Testis (tissue), 2 donors: ENCODE measurements at regions not wholly inside any gene's neighbourhood (a gene's known extent, or its start where the extent isn't known, plus 50 kb on each side); places are given as distances from the start of the nearest gene placed in this dataset.

Experiments
- DNase-seq: peaks from one replicate; pipeline ENCODE4 v3.0.0-alpha.2; 2019
- H3K27ac ChIP-seq, 2 donors: fragments of 200-600 bp; sonication (generic); one replicate each; pipeline ENCODE4 v1.5.1; 2019
- H3K27me3 ChIP-seq: fragments of 200-600 bp; sonication (generic); one replicate; pipeline ENCODE4 v1.5.1; 2019
- H3K36me3 ChIP-seq: fragments of 200-600 bp; sonication (generic); one replicate; pipeline ENCODE4 v1.5.1; 2017; ENCODE audit warnings: low read depth; ENCODE audit errors: missing control alignments
- H3K4me1 ChIP-seq: fragments of 200-600 bp; sonication (generic); one replicate; pipeline ENCODE4 v1.5.1; 2019
- H3K4me3 ChIP-seq, 2 donors: fragments of 200-600 bp; sonication (generic); one replicate each; pipeline ENCODE4 v1.5.1; 2017 to 2019
- H3K9me3 ChIP-seq: fragments of 200-600 bp; sonication (generic); one replicate; pipeline ENCODE4 v1.5.1; 2017
- CTCF ChIP-seq, 3 experiments: fragments of 450-650 bp in 2 of 3; fragments of 200-600 bp in 1 of 3; sonication (generic) in 1 of 3; IDR thresholded peaks; one replicate each; pipeline ENCODE4 v1.5.1; 2016 to 2019; ENCODE audit warnings: antibody characterized with exemption in 3 of 3, mild to moderate bottlenecking in 2 of 3, moderate library complexity in 1 of 3
- POLR2A ChIP-seq: fragments of 450-650 bp; IDR thresholded peaks from one replicate; pipeline ENCODE4 v1.6.1; 2017; ENCODE audit warnings: antibody characterized with exemption, mild to moderate bottlenecking, moderate library complexity
- WGBS, 2 donors: methylation state at CpG; one replicate each; pipeline ENCODE4 v1.1.5; 2018; 5-methylcytosine and 5-hydroxymethylcytosine counted together
- intact Hi-C: fragments of 100-400 bp; cut with DNase I; formaldehyde crosslinking; loops from one replicate; pipeline ENCODE4 v1.15.1; 2023; ENCODE audit warnings: low total_unique reads

- Histone ChIP-seq H3K9me3 (no peaks in the 10 kb centered on the region), H3K4me3 (no peak overlapping the region), H3K4me1 (no peaks in the 10 kb centered on the region), H3K36me3 (no peaks in the 10 kb centered on the region), H3K27me3 (no peaks in the 10 kb centered on the region), H3K27ac (no peak overlapping the region)
- TF ChIP-seq CTCF (IDR thresholded peaks at IDR 0.05) (no peak), POLR2A (no peak)
- intact Hi-C loops: no loop called here
- 16 to 27% methylated on average over 1 of the region's 1 CpG for WGBS, 2 donors
- DNase-seq: no peak
These were observed 243.9 kb upstream of the ZRANB2 start for GRCh38 chr1:71324671-71325267.

- no peak for TF ChIP-seq POLR2A
- TF ChIP-seq CTCF (IDR thresholded peaks at IDR 0.05): no peak
- no peaks in the 10 kb centered on the region for H3K4me1 ChIP-seq
- H3K27ac ChIP-seq: no peak overlapping the region
- 60 to 74% methylated on average over 2 of the region's 2 CpGs for WGBS, 2 donors
- no peaks in the 10 kb centered on the region for H3K9me3 ChIP-seq
- no peaks in the 10 kb centered on the region for H3K36me3 ChIP-seq
- H3K27me3 ChIP-seq: no peaks in the 10 kb centered on the region
- no peak overlapping the region for H3K4me3 ChIP-seq
- intact Hi-C loops: no loop called here
- no peak for DNase-seq
These were observed 231.7 kb upstream of the ZRANB2 start for GRCh38 chr1:71312545-71312944.

GRCh38 chr1:71311376-71311775 is 230.5 kb upstream of the ZRANB2 start:
- H3K4me1 ChIP-seq: no peaks in the 10 kb centered on the region
- DNase-seq: no peak
- no peaks in the 10 kb centered on the region for H3K36me3 ChIP-seq
- H3K27me3 ChIP-seq: no peaks in the 10 kb centered on the region
- no peak overlapping the region for H3K27ac ChIP-seq
- WGBS, 2 donors: 50 to 59% methylated on average over 1 of the region's 1 CpG
- intact Hi-C loops: no loop called here
- H3K4me3 ChIP-seq: no peak overlapping the region
- TF ChIP-seq CTCF (IDR thresholded peaks at IDR 0.05): no peak
- TF ChIP-seq POLR2A: no peak
- H3K9me3 ChIP-seq: no peaks in the 10 kb centered on the region

- no peak for DNase-seq
- Histone ChIP-seq H3K27me3 (no peaks in the 10 kb centered on the region), H3K9me3 (no peaks in the 10 kb centered on the region), H3K36me3 (no peaks in the 10 kb centered on the region), H3K27ac (no peak overlapping the region), H3K4me3 (no peak overlapping the region), H3K4me1 (no peaks in the 10 kb centered on the region)
- intact Hi-C loops: no loop called here
- TF ChIP-seq POLR2A (no peak), CTCF (IDR thresholded peaks at IDR 0.05) (no peak)
These were observed 226.6 kb upstream of the ZRANB2 start for GRCh38 chr1:71307451-71307850.

GRCh38 chr1:71304125-71304524 is 223.3 kb upstream of the ZRANB2 start:
- Histone ChIP-seq H3K36me3 (no peaks in the 10 kb centered on the region), H3K27me3 (no peaks in the 10 kb centered on the region), H3K4me1 (no peaks in the 10 kb centered on the region), H3K27ac (no peak overlapping the region), H3K4me3 (no peak overlapping the region), H3K9me3 (no peaks in the 10 kb centered on the region)
- DNase-seq: no peak
- intact Hi-C loops: no loop called here
- WGBS, 2 donors: 60 to 62% methylated on average over 3 of the region's 3 CpGs
- TF ChIP-seq POLR2A (no peak), CTCF (IDR thresholded peaks at IDR 0.05) (no peak)
